K562 (cell line): ENCODE measurements at regions not wholly inside any gene's neighbourhood (a gene's known extent, or its start where the extent isn't known, plus 50 kb on each side); places are given as distances from the start of the nearest gene placed in this dataset.

Experiments
- CBX8 ChIP-seq: fragments of 200-600 bp; sonication (generic); IDR thresholded peaks from 2 replicates; pipeline ENCODE4 v1.6.1; 2012; ENCODE audit warnings: borderline replicate concordance, mixed run types, low read depth, mild to moderate bottlenecking, moderate library complexity, mixed read lengths, low read length, control low read depth, inconsistent platforms; ENCODE audit not compliant: poor library complexity, severe bottlenecking; ENCODE audit errors: extremely low read depth
- MAFF ChIP-seq: IDR thresholded peaks from 2 replicates; pipeline ENCODE4 v1.6.1; 2012; ENCODE audit warnings: low read length, improper control_type of control experiment
- NFRKB ChIP-seq: fragments of 450-650 bp; IDR thresholded peaks from 2 replicates; pipeline ENCODE4 v1.6.1; 2016; ENCODE audit warnings: low read depth
- POLR2AphosphoS2 ChIP-seq: IDR thresholded peaks from 2 replicates; pipeline ENCODE4 v1.6.1; 2012; ENCODE audit warnings: low read length, improper control_type of control experiment
- RAD21 ChIP-seq, 2 experiments: fragments of 250-450 bp in 1 of 2; fragments of 450-650 bp in 1 of 2; sonication (Bioruptor Pico) in 1 of 2; formaldehyde crosslinking in 1 of 2; IDR thresholded peaks in 1 of 2; conservative IDR thresholded peaks in 1 of 2; 2 replicates each; pipeline versions ENCODE4 v1.4.0 to v1.8.0; 2020 to 2022; ENCODE audit warnings: mild to moderate bottlenecking in 2 of 2, moderate library complexity in 1 of 2

DNA sequence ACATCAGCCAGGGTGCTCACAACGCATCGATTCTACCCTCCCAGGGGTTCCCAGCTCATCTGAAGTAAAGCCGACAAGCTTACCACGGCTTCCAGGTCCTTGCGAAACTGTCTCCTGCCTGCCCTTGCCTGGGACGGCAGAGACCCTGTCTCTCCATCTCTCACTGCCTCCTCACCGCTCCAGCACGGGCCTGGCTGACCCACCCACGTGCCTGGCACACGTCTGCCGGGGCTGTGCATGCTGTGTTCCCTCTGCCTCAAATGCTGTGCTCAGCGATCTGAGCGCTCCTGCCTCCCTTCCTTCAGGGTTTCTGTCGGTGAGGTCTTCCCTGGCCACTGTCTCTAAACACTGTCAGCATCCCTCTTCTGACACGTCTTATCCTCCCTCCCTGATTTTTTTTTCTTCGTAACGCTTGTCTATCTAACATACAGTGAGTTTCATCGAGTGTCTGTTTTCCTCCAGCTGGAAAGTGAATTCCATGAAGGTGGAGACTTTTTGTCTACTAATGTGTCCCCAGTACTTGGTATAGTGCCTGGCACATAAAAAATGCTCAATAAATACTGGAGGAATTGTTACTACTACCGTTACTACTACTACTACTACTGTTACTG is 208.4 kb downstream of the IRF8 start:
- TF ChIP-seq POLR2AphosphoS2 (no peak), CBX8 (no peak), MAFF (no peak), RAD21 (CRISPR knock-in tag; conservative IDR thresholded peaks at IDR 0.05 in 1 of 2, IDR thresholded peaks at IDR 0.05 in 1 of 2) (no peak), NFRKB (no peak)
